Natural killer cell (primary cell): ENCODE measurements at regions not wholly inside any gene's neighbourhood (a gene's known extent, or its start where the extent isn't known, plus 50 kb on each side); places are given as distances from the start of the nearest gene placed in this dataset.

Experiments
- ATAC-seq, 3 donors: fragments of 150-1000 bp in 2 of 3; fragments of 200-7000 bp in 1 of 3; cut with Tn5 transposase; 1 replicate in 1 of 3; 2 replicates in 2 of 3; pipeline ENCODE4 v1.10.0; 2021; ENCODE audit warnings: mild to moderate bottlenecking in 2 of 3, moderate library complexity in 2 of 3
- DNase-seq, 2 donors: peaks; one replicate each; pipeline versions ENCODE4 v3.0.0 to v3.0.0-alpha.2; 2013 to 2021; ENCODE audit warnings: mixed read lengths in 1 of 2
- H3K27ac ChIP-seq: one replicate; pipeline ENCODE4 v1.5.1; 2013; ENCODE audit warnings: mild to moderate bottlenecking, low read length
- H3K27me3 ChIP-seq: one replicate; pipeline ENCODE4 v1.6.1; 2013; ENCODE audit warnings: low read length; ENCODE audit not compliant: control insufficient read depth, insufficient read depth
- H3K36me3 ChIP-seq: one replicate; pipeline ENCODE4 v1.6.1; 2013; ENCODE audit warnings: low read length; ENCODE audit not compliant: control insufficient read depth, insufficient read depth
- H3K4me1 ChIP-seq: one replicate; pipeline ENCODE4 v1.6.1; 2013; ENCODE audit warnings: low read length; ENCODE audit not compliant: control insufficient read depth, insufficient read depth
- H3K4me3 ChIP-seq: one replicate; pipeline ENCODE4 v1.5.1; 2013; ENCODE audit warnings: low read length
- H3K9me3 ChIP-seq: one replicate; pipeline ENCODE4 v1.6.1; 2013; ENCODE audit warnings: low read length; ENCODE audit not compliant: control insufficient read depth, insufficient read depth
- H3K27ac Mint-ChIP-seq, 2 donors: one replicate each; pipeline ENCODE4 v1.8.0; 2022; ENCODE audit warnings: mild to moderate bottlenecking in 2 of 2, mixed read lengths in 2 of 2, moderate library complexity in 1 of 2
- H3K27me3 Mint-ChIP-seq, 2 donors: one replicate each; pipeline ENCODE4 v1.8.0; 2022; ENCODE audit warnings: low read depth in 2 of 2, mixed read lengths in 2 of 2
- H3K36me3 Mint-ChIP-seq: one replicate; pipeline ENCODE4 v1.8.0; 2022; ENCODE audit warnings: mixed read lengths
- H3K4me1 Mint-ChIP-seq, 2 donors: one replicate each; pipeline ENCODE4 v1.8.0; 2022; ENCODE audit warnings: mixed read lengths in 2 of 2
- H3K4me3 Mint-ChIP-seq: one replicate; pipeline ENCODE4 v1.8.0; 2022; ENCODE audit warnings: mild to moderate bottlenecking, moderate library complexity, mixed read lengths
- H3K9me3 Mint-ChIP-seq, 2 donors: one replicate each; pipeline ENCODE4 v1.8.0; 2022; ENCODE audit warnings: mixed read lengths in 2 of 2
- CTCF ChIP-seq: fragments of 200-600 bp; IDR thresholded peaks from one replicate; pipeline ENCODE4 v1.8.0; 2022; ENCODE audit warnings: antibody characterized with exemption
- WGBS: methylation state at CpG from one replicate; pipeline ENCODE4 v1.1.7; 2013; ENCODE audit warnings: missing lambda C conversion rate; ENCODE audit not compliant: insufficient coverage; 5-methylcytosine and 5-hydroxymethylcytosine counted together
- intact Hi-C: fragments of 100-400 bp; cut with micrococcal nuclease; formaldehyde crosslinking; loops from one replicate; pipeline ENCODE4 v1.14.2; 2022

- Mint-ChIP-seq H3K27me3 (peaks cover 3 to 7% of the 10 kb centered on the region in 2 donors), H3K4me3 (no peak overlapping the region), H3K4me1 (no peaks in the 10 kb centered on the region), H3K9me3 (no peaks in the 10 kb centered on the region), H3K36me3 (no peaks in the 10 kb centered on the region), H3K27ac (no peak overlapping the region)
- Histone ChIP-seq H3K9me3 (no peaks in the 10 kb centered on the region), H3K36me3 (no peaks in the 10 kb centered on the region), H3K4me3 (no peak overlapping the region), H3K27ac (no peak overlapping the region), H3K4me1 (no peaks in the 10 kb centered on the region), H3K27me3 (peaks cover 2% of the 10 kb centered on the region)
- 88% methylated on average over 5 of the region's 7 CpGs for WGBS
- TF ChIP-seq CTCF = no peak
- no peak for DNase-seq
- intact Hi-C loops = no loop called here
- ATAC-seq = no peak
Measured at GRCh38 chr6:134503585-134504281, 185.8 kb upstream of the SGK1 start.

GRCh38 chr6:134502614-134503549, 185.0 kb upstream of the SGK1 start:
- 92% methylated on average over 12 of the region's 12 CpGs for WGBS
- Histone ChIP-seq H3K27me3 (peaks cover 2% of the 10 kb centered on the region), H3K4me1 (no peaks in the 10 kb centered on the region), H3K9me3 (no peaks in the 10 kb centered on the region), H3K27ac (no peak overlapping the region), H3K4me3 (no peak overlapping the region), H3K36me3 (no peaks in the 10 kb centered on the region)
- peaks cover 3 to 7% of the 10 kb centered on the region in 2 donors for H3K27me3 Mint-ChIP-seq
- DNase-seq (no peak), ATAC-seq (no peak)
- H3K9me3 Mint-ChIP-seq = no peaks in the 10 kb centered on the region
- intact Hi-C loops = no loop called here
- no peak overlapping the region for H3K27ac Mint-ChIP-seq
- no peak overlapping the region for H3K4me3 Mint-ChIP-seq
- no peak for TF ChIP-seq CTCF
- no peaks in the 10 kb centered on the region for H3K36me3 Mint-ChIP-seq
- H3K4me1 Mint-ChIP-seq = no peaks in the 10 kb centered on the region

GRCh38 chr6:134495890-134496248, 178.0 kb upstream of the SGK1 start:
- no peaks in the 10 kb centered on the region for H3K27me3 ChIP-seq
- H3K36me3 ChIP-seq = no peaks in the 10 kb centered on the region
- Mint-ChIP-seq H3K9me3 (no peaks in the 10 kb centered on the region), H3K27ac (no peak overlapping the region), H3K36me3 (no peaks in the 10 kb centered on the region), H3K4me1 (no peaks in the 10 kb centered on the region), H3K4me3 (no peak overlapping the region), H3K27me3 (peaks cover 2 to 10% of the 10 kb centered on the region in 2 donors)
- ATAC-seq (no peak), DNase-seq (no peak)
- intact Hi-C loops = no loop called here
- H3K27ac ChIP-seq = no peak overlapping the region
- no peaks in the 10 kb centered on the region for H3K9me3 ChIP-seq
- no peak for TF ChIP-seq CTCF
- 89% methylated on average over 6 of the region's 9 CpGs for WGBS
- H3K4me1 ChIP-seq = no peaks in the 10 kb centered on the region
- no peak overlapping the region for H3K4me3 ChIP-seq
